ENCODE measurements at regions not wholly inside any gene's neighbourhood (a gene's known extent, or its start where the extent isn't known, plus 50 kb on each side); places are given as distances from the start of the nearest gene placed in this dataset.

DNA sequence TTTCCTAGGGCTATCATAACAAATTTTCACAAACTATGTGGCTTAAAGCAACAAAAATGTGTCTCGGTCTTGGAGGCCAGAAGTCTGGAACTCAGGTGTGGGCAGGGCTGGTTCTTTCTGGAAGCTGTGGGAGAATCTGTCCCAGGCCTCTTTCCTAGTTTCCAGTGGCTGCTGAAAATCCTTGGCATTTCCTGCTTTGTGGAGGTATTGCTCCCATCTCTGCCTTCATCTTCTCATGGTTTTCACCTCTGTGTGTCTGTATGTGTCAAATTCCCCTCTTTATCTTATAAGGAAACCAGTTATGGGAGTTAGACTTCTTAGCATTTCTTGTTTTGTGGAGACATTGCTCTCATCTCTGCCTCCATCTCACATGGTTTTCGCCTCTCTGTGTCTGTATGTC, 130.4 kb upstream of the PLET1 start:
- TF ChIP-seq POLR2AphosphoS5 (IDR thresholded peaks at IDR 0.05; ENCODE audit: low read depth, low read length) (no peak), FOXP2 (optimal IDR thresholded peaks at IDR 0.05; ENCODE audit: borderline replicate concordance, extremely low read depth, extremely low read length, insufficient read depth) (no peak), SIN3A (IDR thresholded peaks at IDR 0.05; ENCODE audit: borderline replicate concordance, insufficient read depth, low read length) (no peak), REST (IDR thresholded peaks at IDR 0.05; ENCODE audit: insufficient read depth in 1 of 2, low read depth in 2 of 2, low read length in 2 of 2) (no peak), TAF1 (IDR thresholded peaks at IDR 0.05; ENCODE audit: borderline replicate concordance, insufficient read depth, low read length) (no peak)

- no peak for TF ChIP-seq SIN3A (IDR thresholded peaks at IDR 0.05; ENCODE audit: borderline replicate concordance, insufficient read depth, low read length)
- no peak for TF ChIP-seq POLR2AphosphoS5 (IDR thresholded peaks at IDR 0.05; ENCODE audit: low read depth, low read length)
Measured at GRCh38 chr11:112392904-112393303, 132.2 kb upstream of the PLET1 start.

- TF ChIP-seq TAF1 (IDR thresholded peaks at IDR 0.05; ENCODE audit: borderline replicate concordance, insufficient read depth, low read length) (no peak), FOXP2 (optimal IDR thresholded peaks at IDR 0.05; ENCODE audit: borderline replicate concordance, extremely low read depth, extremely low read length, insufficient read depth) (no peak), POLR2AphosphoS5 (IDR thresholded peaks at IDR 0.05; ENCODE audit: low read depth, low read length) (no peak), REST (IDR thresholded peaks at IDR 0.05; ENCODE audit: insufficient read depth in 1 of 2, low read depth in 2 of 2, low read length in 2 of 2) (no peak), SIN3A (IDR thresholded peaks at IDR 0.05; ENCODE audit: borderline replicate concordance, insufficient read depth, low read length) (no peak)
Measured at GRCh38 chr11:112394304-112394703, 133.6 kb upstream of the PLET1 start.

- TF ChIP-seq POLR2AphosphoS5 (IDR thresholded peaks at IDR 0.05; ENCODE audit: low read depth, low read length) (no peak), SIN3A (IDR thresholded peaks at IDR 0.05; ENCODE audit: borderline replicate concordance, insufficient read depth, low read length) (no peak), REST (IDR thresholded peaks at IDR 0.05; ENCODE audit: insufficient read depth in 1 of 2, low read depth in 2 of 2, low read length in 2 of 2) (no peak), TAF1 (IDR thresholded peaks at IDR 0.05; ENCODE audit: borderline replicate concordance, insufficient read depth, low read length) (no peak), FOXP2 (optimal IDR thresholded peaks at IDR 0.05; ENCODE audit: borderline replicate concordance, extremely low read depth, extremely low read length, insufficient read depth) (no peak)
Measured at GRCh38 chr11:112396076-112396475, 135.4 kb upstream of the PLET1 start.

DNA sequence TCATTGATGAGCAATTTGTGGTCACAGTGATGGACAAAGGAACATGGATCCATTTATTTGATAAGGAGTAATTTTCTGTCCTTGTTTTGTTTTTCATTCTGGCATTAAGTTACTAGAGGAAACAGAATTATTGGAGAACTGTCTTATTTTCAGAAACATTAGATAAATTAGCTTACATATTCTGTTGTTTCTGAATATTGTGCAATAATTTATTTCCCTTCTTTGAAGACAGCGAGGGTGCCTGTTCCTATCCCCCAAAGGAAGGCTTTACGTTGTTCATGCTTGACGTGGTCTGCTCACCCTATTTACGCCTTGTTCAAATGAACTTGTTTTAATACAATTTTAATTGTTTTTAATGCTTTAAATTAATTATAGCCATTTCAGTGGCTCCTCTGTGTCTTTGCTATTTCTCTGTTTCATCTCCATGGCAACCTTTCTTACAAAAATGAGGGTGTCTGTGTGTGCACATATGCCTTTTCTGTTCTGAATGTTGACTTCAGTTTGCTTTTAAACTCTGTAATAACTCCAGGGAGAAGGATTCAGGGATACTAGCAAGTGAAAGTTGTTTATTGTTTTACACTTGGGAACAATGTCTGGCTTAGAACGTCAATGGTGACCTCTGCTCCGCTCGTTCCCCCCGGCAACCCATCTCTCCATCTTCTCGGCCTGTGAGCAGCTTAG, 138.3 kb upstream of the PLET1 start:
- no peak for TF ChIP-seq TAF1 (IDR thresholded peaks at IDR 0.05; ENCODE audit: borderline replicate concordance, insufficient read depth, low read length)
- no peak for TF ChIP-seq POLR2AphosphoS5 (IDR thresholded peaks at IDR 0.05; ENCODE audit: low read depth, low read length)
- TF ChIP-seq SIN3A (IDR thresholded peaks at IDR 0.05; ENCODE audit: borderline replicate concordance, insufficient read depth, low read length): no peak
- no peak for TF ChIP-seq FOXP2 (optimal IDR thresholded peaks at IDR 0.05; ENCODE audit: borderline replicate concordance, extremely low read depth, extremely low read length, insufficient read depth)
- no peak for TF ChIP-seq REST (IDR thresholded peaks at IDR 0.05; ENCODE audit: insufficient read depth in 1 of 2, low read depth in 2 of 2, low read length in 2 of 2)
